ENCODE measurements at regions not wholly inside any gene's neighbourhood (a gene's known extent, or its start where the extent isn't known, plus 50 kb on each side); places are given as distances from the start of the nearest gene placed in this dataset.

DNA sequence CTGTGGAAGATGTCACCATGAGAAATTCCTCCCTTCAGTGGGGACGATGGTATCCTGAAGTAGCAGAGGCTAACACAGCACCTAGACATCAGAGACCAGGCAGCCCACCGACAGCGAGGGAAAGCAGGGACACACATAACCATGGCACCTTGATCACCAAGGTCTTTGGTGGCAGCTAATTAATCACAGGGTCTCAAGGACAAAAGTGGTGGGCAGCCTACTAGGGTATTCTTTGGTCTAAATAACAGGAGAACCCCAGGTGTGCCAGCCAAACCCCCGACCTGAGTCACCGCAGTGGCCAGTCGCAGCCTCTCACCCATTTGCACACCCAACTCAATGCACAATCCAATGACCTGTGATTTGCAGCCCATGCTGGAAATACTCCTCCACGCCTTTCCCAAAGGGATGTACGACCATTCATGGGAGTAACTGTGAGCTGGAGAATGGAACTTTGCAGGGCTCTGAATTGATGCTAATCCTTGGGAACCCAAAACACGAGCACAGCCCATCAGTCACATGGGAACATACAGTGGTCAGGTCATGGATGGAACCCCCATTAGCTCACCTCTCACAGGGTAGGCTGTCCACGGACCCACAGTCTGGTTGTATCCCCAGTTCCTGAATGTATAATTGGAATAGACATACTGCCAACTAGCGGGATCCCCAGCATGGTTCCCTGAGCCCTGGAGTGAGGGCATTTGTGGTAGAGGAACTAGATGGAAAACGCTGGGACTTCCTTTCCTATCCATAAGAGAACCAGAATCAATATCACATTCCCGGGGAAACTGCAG lies 58.7 kb upstream of the C14orf180 start:
- no peak for DNase-seq (ENCODE audit: low read depth)
- no peak overlapping the region for H3K4me3 ChIP-seq (ENCODE audit: low read depth, low read length)
- TF ChIP-seq, protein P1, sequence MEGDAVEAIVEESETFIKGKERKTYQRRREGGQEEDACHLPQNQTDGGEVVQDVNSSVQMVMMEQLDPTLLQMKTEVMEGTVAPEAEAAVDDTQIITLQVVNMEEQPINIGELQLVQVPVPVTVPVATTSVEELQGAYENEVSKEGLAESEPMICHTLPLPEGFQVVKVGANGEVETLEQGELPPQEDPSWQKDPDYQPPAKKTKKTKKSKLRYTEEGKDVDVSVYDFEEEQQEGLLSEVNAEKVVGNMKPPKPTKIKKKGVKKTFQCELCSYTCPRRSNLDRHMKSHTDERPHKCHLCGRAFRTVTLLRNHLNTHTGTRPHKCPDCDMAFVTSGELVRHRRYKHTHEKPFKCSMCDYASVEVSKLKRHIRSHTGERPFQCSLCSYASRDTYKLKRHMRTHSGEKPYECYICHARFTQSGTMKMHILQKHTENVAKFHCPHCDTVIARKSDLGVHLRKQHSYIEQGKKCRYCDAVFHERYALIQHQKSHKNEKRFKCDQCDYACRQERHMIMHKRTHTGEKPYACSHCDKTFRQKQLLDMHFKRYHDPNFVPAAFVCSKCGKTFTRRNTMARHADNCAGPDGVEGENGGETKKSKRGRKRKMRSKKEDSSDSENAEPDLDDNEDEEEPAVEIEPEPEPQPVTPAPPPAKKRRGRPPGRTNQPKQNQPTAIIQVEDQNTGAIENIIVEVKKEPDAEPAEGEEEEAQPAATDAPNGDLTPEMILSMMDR (conservative IDR thresholded peaks at IDR 0.05; ENCODE audit: low read depth, low read length) = no peak

DNA sequence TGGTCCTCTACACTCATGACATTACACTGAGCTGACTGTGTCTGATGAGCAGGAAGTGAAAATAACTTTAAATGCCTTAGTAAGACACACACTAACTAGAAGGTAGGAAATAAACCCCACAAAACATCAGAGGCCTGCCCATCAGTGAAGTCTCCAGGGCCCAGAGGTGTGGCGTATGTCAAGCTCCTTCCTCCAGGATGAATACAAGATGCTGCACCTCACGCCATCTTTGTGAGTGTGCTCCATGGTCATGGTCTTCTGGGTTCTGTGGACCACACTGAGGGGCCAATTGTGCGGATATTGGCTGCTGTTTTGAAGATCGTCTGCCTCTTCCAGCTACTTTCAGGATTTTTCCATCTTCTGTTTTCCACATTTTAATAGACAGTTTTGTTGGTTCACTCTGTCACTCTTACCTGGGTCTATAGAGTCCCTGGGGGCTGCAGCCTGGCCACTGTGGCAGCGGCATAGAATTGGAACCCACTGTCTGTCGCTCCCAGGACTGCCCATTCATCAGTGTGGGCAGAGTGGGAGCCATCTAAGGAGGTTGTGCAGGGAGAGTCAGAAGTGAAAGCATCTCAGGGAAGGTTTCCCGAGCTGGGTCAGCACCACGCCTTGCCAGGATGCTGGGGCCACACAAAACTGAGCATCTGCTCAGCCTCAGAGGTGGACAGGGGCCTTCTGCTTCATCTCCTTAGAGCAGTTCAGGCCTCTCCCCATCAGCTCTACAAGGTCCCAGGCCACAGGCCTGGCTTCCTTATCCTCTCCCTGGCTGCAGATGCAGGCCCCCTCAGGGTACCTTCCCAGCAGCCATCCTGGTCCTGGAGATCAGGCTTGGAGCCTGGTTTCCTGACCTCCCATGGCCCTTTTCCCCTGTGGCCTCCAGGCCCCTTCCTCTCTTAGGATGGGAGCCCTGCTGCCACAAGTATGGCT lies 57.5 kb upstream of the C14orf180 start:
- no peak overlapping the region for H3K4me3 ChIP-seq (ENCODE audit: low read depth, low read length)
- TF ChIP-seq, protein P1 (conservative IDR thresholded peaks at IDR 0.05; ENCODE audit: low read depth, low read length) = no peak
- no peak for DNase-seq (ENCODE audit: low read depth)

- H3K4me3 ChIP-seq (ENCODE audit: low read depth, low read length) = no peak overlapping the region
- TF ChIP-seq, protein P1 (conservative IDR thresholded peaks at IDR 0.05; ENCODE audit: low read depth, low read length) = no peak
- no peak for DNase-seq (ENCODE audit: low read depth)
These were observed 56.5 kb upstream of the C14orf180 start for GRCh38 chr14:104522926-104523545.

DNA sequence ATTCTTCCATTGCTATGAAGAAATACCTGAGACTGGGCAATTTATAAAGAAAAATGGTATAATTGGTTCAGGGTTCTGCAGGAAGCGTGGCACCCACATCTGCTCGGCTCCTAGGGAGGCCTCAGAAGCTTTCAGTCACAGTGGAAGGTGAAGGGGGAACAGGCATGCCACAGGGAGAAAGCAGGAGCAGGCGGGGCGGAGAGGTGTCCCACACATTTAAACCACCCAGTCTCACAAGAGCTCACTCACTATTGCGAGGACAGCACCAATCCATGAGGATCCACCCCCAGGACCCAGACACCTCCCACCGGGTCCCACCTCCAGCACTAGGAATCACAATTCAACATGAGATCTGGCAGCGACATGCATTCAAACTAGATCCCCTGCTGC lies 56.0 kb upstream of the C14orf180 start:
- DNase-seq (ENCODE audit: low read depth) = no peak
- no peak overlapping the region for H3K4me3 ChIP-seq (ENCODE audit: low read depth, low read length)
- TF ChIP-seq, protein P1 (conservative IDR thresholded peaks at IDR 0.05; ENCODE audit: low read depth, low read length) = no peak

DNA sequence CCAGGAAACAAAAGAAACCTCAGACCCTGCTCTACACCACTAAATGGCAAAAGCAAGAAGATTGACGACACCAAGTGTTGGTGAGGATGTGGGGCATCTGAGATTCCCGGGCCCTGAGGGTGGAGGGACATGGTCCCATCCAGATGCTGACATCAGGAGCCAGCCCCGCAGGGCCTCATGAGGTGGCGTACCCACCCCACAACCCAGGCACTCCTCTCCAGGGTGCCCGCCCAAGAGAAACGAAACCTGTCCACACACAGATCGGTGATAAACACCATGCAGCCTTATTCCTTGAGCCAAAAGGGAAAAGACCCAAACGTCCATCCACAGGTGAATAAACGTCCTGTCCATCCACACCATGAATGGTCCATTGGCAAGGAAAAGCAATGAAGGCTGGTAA lies 54.8 kb upstream of the C14orf180 start:
- no peak overlapping the region for H3K4me3 ChIP-seq (ENCODE audit: low read depth, low read length)
- TF ChIP-seq, protein P1 (conservative IDR thresholded peaks at IDR 0.05; ENCODE audit: low read depth, low read length) = no peak
- no peak for DNase-seq (ENCODE audit: low read depth)

- TF ChIP-seq, protein P1 (conservative IDR thresholded peaks at IDR 0.05; ENCODE audit: low read depth, low read length) = no peak
- H3K4me3 ChIP-seq (ENCODE audit: low read depth, low read length) = no peak overlapping the region
- DNase-seq (ENCODE audit: low read depth) = no peak
These were observed 52.6 kb upstream of the C14orf180 start for GRCh38 chr14:104526723-104527645.
